H1 (cell line): ENCODE measurements at regions not wholly inside any gene's neighbourhood (a gene's known extent, or its start where the extent isn't known, plus 50 kb on each side); places are given as distances from the start of the nearest gene placed in this dataset.

Experiments
- ASH2L ChIP-seq: fragments of 200-600, 300-600 bp; sonication (generic); IDR thresholded peaks from one replicate; pipeline ENCODE4 v1.7.1; 2017; ENCODE audit warnings: low read length
- CEBPB ChIP-seq: IDR thresholded peaks from 2 replicates; pipeline ENCODE4 v1.6.1; 2012; ENCODE audit warnings: low read depth, low read length
- CHD2 ChIP-seq: IDR thresholded peaks from 2 replicates; pipeline ENCODE4 v1.6.1; 2012; ENCODE audit warnings: low read length, improper control_type of control experiment
- CREB1 ChIP-seq: IDR thresholded peaks from 2 replicates; pipeline ENCODE4 v1.6.1; 2012; ENCODE audit warnings: inconsistent platforms
- GABPA ChIP-seq: IDR thresholded peaks from 2 replicates; pipeline ENCODE4 v1.6.1; 2011; ENCODE audit warnings: mild to moderate bottlenecking, low read length, moderate library complexity, borderline replicate concordance; ENCODE audit not compliant: insufficient read depth
- JUND ChIP-seq: IDR thresholded peaks from 2 replicates; pipeline ENCODE4 v1.6.1; 2011; ENCODE audit warnings: mild to moderate bottlenecking, improper control_type of control experiment, low read length
- KDM4A ChIP-seq: IDR thresholded peaks from one replicate; pipeline ENCODE4 v1.7.1; 2012; ENCODE audit warnings: low read depth, mild to moderate bottlenecking, moderate library complexity, low read length, inconsistent platforms; ENCODE audit not compliant: severe bottlenecking
- KDM5A ChIP-seq: fragments of 200-600 bp; IDR thresholded peaks from 2 replicates; pipeline ENCODE4 v1.7.1; 2012; ENCODE audit warnings: mild to moderate bottlenecking, low read length, inconsistent platforms, mixed read lengths
- POLR2A ChIP-seq, 2 experiments: IDR thresholded peaks; 1 replicate in 1 of 2; 2 replicates in 1 of 2; pipeline ENCODE4 v1.6.1; 2011; ENCODE audit warnings: low read depth in 2 of 2, low read length in 2 of 2, mild to moderate bottlenecking in 2 of 2; ENCODE audit errors: control extremely low read depth in 1 of 2
- RNF2 ChIP-seq: fragments of 200-900, 300-1000 bp; sonication (generic); IDR thresholded peaks from 2 replicates; pipeline ENCODE4 v1.7.1; 2016; ENCODE audit warnings: borderline replicate concordance, low read depth, mild to moderate bottlenecking, antibody characterized with exemption, low read length; ENCODE audit not compliant: poor library complexity, severe bottlenecking; ENCODE audit errors: missing control alignments
- SIRT6 ChIP-seq: IDR thresholded peaks from one replicate; pipeline ENCODE4 v1.7.1; 2012; ENCODE audit warnings: low read length, inconsistent platforms
- SRF ChIP-seq: IDR thresholded peaks from 2 replicates; pipeline ENCODE4 v1.6.1; 2011; ENCODE audit warnings: mild to moderate bottlenecking, low read depth, low read length, moderate library complexity
- TCF12 ChIP-seq: IDR thresholded peaks from 2 replicates; pipeline ENCODE4 v1.6.1; 2011; ENCODE audit warnings: low read depth, mild to moderate bottlenecking, low read length
- TEAD4 ChIP-seq: IDR thresholded peaks from 2 replicates; pipeline ENCODE4 v1.6.1; 2012; ENCODE audit warnings: low read depth, low read length, inconsistent platforms, mixed read lengths
- ZNF274 ChIP-seq: IDR thresholded peaks from 2 replicates; pipeline ENCODE4 v1.7.0; 2012; ENCODE audit warnings: low read length, borderline replicate concordance; ENCODE audit errors: extremely low read depth

DNA sequence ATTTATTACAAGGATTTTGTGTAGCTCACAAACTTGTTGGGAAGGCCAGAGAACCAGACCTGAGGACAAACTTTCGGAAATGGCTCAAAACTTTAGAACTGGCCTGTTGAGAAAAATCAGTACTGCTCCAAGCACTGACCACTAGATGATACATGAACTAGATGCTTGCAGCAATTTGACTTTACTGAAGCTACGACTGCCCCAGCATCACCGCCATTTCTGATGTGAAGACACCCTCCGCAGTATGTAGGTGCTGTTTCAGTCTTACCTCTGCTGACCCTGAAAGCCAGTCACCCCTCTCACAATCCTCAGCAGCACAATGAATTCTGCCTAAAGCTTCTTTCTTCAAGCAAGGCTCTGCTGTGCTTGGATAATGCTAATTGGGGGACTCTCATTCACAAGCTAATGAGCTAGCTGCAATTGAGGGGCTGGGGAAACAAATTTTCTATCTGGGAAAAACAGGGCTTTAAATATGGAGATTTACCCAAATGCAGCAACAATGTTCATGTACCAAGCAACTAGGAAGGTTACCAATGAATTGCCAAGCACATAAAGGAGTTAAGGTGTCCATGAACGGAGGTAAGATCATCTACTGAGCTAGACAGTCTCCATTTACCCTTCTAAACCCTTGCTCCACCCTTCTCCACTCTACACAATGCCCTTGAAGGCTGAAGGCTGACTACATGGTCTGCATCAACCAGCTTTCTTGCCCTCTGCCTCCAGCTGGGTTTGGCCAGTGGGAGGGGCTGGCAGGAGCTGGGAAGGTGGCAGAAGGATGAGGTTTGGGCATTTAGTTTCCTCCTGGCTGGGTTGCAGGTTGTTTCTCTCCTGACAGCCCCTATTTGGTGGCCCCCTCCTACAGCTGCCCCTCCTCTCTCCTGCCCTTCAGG lies 53.2 kb upstream of the FSTL1 start (continued):
- TF ChIP-seq ZNF274 (no peak), SRF (no peak), SIRT6 (no peak), CREB1 (no peak), ASH2L (peak; percentile 84), TCF12 (no peak), KDM5A (no peak), CEBPB (no peak), GABPA (no peak), POLR2A (IDR thresholded peaks at IDR 0.05; ENCODE audit: control extremely low read depth in 1 of 2, low read depth in 2 of 2, low read length in 2 of 2) (peak in 1 of 2 experiments; percentile 60; a peak in 2 of 3 replicates), KDM4A (peak; percentile 47), CHD2 (no peak), JUND (no peak), TEAD4 (no peak), RNF2 (no peak)
